ENCODE measurements at regions not wholly inside any gene's neighbourhood (a gene's known extent, or its start where the extent isn't known, plus 50 kb on each side); places are given as distances from the start of the nearest gene placed in this dataset.

DNA sequence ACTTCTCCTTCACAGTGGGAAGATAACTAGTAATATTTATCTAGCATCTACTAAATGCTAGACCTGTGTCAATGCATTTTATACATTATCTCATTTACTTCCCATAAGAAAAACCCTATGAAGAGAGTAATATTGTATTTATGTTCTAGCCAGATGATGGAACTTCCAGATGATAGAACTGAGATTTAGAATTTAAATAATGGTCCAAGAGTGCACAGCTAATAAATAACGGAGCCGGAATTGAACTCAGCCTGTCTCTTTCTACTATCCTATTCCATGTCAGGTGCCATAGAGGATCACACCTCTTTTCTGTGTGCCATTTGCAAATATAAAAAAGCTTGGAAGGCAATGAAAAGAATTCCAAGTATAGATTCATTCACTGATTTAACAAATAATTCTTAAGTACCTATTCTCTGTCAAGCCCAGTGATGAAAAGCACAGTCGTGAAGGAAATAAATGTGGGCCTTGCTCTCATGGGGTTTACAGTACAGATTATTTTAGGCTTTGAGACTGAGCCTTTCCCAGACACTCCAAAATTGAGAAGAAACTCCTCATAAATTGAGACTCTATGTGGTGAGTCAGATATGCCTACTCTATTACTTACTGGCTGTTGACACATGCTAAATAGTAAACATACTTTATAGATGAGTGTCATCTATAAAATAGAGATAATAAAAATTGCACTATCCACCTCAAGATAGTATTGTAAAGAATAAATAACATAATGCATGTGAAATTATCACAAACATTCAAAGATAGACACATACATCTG, 378.0 kb upstream of the PRMT6 start:
- Histone ChIP-seq H3K4me3 (ENCODE audit: low read depth, low read length) (no peak overlapping the region), H3K27ac (ENCODE audit: low read depth) (no peak overlapping the region), H3K36me3 (ENCODE audit: insufficient read depth) (no peaks in the 10 kb centered on the region), H3K4me1 (ENCODE audit: insufficient read depth) (no peaks in the 10 kb centered on the region)
- DNase-seq (ENCODE audit: extremely low spot score): no peak
- 65% methylated on average over 3 of the region's 3 CpGs for WGBS

DNA sequence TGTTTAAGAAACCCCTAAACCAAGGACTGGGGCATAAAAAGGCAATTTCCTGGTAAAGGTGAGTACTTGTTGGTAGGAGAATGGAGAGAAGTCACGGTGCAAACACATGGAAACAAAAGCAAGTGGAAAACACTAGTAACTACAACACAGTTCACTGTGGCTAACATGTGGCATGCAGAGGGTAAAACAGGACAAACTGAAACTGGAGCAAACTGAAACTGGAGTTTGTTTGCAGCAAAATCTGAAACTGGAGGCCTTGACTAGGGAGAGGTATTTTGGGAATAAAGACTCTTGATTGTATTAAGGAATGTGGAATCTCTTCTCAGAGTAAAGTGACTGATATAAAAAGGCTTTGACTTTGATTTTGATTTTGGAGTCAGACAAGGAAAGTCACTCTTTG, 376.3 kb upstream of the PRMT6 start:
- 85% methylated on average over 1 of the region's 1 CpG for WGBS
- Histone ChIP-seq H3K27ac (ENCODE audit: low read depth) (no peak overlapping the region), H3K4me3 (ENCODE audit: low read depth, low read length) (no peak overlapping the region)

DNA sequence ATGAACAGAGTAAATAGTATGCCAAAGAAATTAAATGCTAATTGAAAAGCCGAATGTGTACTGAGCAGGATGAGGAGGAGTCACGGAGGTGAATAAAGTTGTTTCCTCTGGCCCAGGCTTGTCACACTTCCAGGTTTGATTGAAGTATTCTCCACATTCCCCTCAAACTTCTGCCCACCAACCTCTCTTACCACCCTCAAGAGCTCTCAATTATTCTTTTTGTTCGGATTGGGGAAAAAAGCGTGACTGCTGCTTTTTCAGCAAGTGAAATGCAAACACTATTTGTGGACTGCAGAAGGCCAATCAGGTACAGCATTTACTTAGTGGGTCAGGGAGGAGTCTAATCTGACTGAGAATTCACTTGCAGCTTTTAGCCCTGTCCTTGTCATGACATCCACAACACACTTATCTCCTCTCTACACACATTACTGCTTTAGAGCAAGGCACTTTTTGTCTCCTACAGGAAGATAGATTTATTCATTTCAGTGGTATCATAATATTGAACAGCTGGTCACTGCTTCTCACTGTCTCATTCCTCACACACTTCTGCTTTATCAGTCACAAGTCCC, 375.6 kb upstream of the PRMT6 start:
- Histone ChIP-seq H3K36me3 (ENCODE audit: insufficient read depth) (no peaks in the 10 kb centered on the region), H3K4me1 (ENCODE audit: insufficient read depth) (no peaks in the 10 kb centered on the region), H3K4me3 (ENCODE audit: low read depth, low read length) (no peak overlapping the region), H3K27ac (ENCODE audit: low read depth) (no peak overlapping the region)
- no peak for DNase-seq (ENCODE audit: extremely low spot score)
- 76% methylated on average over 4 of the region's 4 CpGs for WGBS

More for the DNA sequence above, 376.3 kb upstream of the PRMT6 start:
- DNase-seq (ENCODE audit: extremely low spot score): no peak
- Histone ChIP-seq H3K4me1 (ENCODE audit: insufficient read depth) (no peaks in the 10 kb centered on the region), H3K36me3 (ENCODE audit: insufficient read depth) (no peaks in the 10 kb centered on the region)

DNA sequence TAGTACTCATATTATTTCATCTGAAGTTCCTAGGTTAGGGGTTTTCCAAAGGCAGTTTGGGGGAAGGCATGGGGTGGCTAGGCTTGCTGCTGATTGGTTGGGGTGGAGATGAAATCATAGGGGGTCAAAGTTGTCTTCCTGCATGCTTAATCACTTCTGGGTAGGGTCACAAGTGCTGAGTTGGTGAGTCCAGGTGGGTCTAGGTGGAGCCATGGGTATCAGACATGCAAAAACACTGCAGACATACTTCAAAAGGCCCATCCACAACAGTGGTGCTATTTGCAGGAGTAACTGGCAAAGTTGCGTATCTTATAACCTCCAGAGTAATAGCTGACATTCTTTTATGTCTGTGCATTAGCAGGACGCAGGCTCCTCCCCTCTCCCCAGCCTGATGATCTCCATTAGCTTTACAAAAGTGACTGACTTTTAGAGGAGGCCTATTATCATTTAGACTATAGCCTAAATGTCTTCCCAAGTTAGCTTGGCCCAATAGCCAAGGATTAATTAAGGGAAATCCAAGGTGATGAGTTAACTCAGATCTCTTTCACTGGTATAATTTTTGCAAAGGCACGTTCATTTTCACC, 374.4 kb upstream of the PRMT6 start:
- DNase-seq (ENCODE audit: extremely low spot score): no peak
- H3K4me1 ChIP-seq (ENCODE audit: insufficient read depth): no peaks in the 10 kb centered on the region
- no peak overlapping the region for H3K27ac ChIP-seq (ENCODE audit: low read depth)
- H3K4me3 ChIP-seq (ENCODE audit: low read depth, low read length): no peak overlapping the region
- 90% methylated on average over 3 of the region's 3 CpGs for WGBS
- H3K36me3 ChIP-seq (ENCODE audit: insufficient read depth): no peaks in the 10 kb centered on the region

DNA sequence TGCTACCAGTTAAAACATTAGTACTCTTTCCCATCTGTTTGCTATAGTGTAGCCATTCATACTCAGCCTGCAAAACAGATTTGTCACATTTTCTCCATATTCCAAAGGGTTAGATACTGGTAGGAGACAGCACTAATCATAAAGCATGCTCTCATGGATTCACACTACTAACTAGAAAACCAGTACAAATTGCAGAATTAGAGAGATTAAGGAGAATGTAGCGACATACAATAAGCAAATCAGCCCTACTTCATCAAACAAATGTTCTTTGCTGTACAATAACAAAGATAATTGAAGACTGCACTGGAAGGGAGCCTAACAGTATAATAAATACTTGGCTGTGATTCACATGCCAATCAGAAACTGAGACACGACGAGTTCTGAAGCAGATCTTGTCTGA, 368.0 kb upstream of the PRMT6 start:
- 38% methylated on average over 3 of the region's 3 CpGs for WGBS
- no peak for DNase-seq (ENCODE audit: extremely low spot score)
- H3K4me1 ChIP-seq (ENCODE audit: insufficient read depth): no peaks in the 10 kb centered on the region
- H3K36me3 ChIP-seq (ENCODE audit: insufficient read depth): no peaks in the 10 kb centered on the region
- no peak overlapping the region for H3K27ac ChIP-seq (ENCODE audit: low read depth)
- H3K4me3 ChIP-seq (ENCODE audit: low read depth, low read length): no peak overlapping the region

DNA sequence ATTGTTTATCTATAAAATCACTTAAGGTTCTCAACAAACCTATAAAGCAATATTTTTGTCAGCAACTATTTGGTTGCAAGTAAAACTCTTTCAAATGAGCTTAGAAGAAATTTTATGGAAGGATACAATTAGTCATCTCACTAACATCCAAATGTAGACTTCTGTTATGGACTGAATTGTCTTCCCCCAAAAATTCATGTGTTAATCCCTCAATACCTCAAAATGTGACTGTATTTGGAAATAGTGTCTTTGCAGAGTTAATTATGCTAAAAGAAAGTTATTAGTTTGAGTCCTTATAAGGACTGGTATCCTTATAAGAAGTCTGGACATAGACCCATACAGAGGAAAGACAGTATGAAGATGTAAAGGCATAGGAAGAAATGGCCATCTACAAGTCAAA, 357.8 kb upstream of the PRMT6 start:
- H3K27ac ChIP-seq (ENCODE audit: low read depth): no peak overlapping the region
- H3K36me3 ChIP-seq (ENCODE audit: insufficient read depth): no peaks in the 10 kb centered on the region
- H3K4me3 ChIP-seq (ENCODE audit: low read depth, low read length): no peak overlapping the region
- DNase-seq (ENCODE audit: extremely low spot score): no peak
- no peaks in the 10 kb centered on the region for H3K4me1 ChIP-seq (ENCODE audit: insufficient read depth)

DNA sequence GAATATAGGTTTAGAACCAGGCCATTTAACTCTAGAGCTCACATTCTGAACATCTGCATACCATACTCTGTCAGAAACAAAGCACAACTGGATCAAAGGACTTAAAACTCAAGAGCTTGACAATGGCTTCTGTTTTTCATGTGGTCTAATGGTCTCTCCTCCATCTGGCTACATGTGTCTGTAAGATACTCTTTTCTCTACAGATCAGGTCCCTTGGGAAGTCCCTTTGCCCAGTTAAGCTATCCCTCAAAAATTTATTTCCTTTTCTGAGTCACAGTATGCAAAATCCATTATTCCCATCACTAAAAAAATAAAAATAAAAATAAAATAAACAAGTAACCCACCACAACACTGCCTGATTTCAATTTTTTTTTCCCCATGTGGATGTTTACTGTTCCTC, 357.0 kb upstream of the PRMT6 start:
- Histone ChIP-seq H3K27ac (ENCODE audit: low read depth) (no peak overlapping the region), H3K4me1 (ENCODE audit: insufficient read depth) (no peaks in the 10 kb centered on the region), H3K4me3 (ENCODE audit: low read depth, low read length) (no peak overlapping the region), H3K36me3 (ENCODE audit: insufficient read depth) (no peaks in the 10 kb centered on the region)
- DNase-seq (ENCODE audit: extremely low spot score): no peak

DNA sequence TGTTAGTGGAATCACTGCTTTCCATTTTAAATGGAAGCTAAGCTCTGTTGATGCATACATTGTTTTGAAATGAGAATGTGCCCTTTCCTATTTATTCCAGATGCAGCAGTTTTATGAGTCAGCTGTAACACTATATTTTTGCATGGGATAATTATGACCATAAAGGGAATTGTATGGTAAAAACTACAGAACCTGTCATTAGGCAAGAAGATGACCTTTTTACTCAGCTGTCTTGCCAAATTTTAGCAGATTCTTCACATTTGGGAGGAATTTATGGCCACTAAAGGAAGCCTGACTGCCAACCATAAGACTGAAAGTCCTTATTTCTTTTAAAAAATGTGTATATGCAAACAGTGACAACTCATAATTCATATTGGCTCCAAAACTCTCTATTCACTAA, 356.3 kb upstream of the PRMT6 start:
- Histone ChIP-seq H3K4me3 (ENCODE audit: low read depth, low read length) (no peak overlapping the region), H3K4me1 (ENCODE audit: insufficient read depth) (no peaks in the 10 kb centered on the region), H3K27ac (ENCODE audit: low read depth) (no peak overlapping the region), H3K36me3 (ENCODE audit: insufficient read depth) (no peaks in the 10 kb centered on the region)
- no peak for DNase-seq (ENCODE audit: extremely low spot score)

DNA sequence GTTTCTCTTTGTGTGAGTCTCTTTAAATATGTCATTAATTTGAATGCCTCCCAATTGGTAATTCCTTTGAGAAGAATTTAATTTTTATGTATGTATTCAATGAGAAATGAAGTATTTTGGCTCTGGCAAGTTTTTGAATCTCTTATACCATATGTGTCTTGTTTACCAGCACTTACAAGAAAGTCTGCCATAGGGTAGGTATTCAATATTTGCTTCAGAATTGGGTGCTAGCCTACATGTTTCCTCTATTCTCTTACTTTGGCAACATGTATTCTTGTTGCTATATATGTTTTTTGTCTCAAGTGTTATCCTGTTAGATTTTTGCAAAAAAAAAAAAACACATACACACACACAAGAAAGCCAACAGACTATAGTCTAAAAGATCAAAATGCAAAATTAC, 350.5 kb upstream of the PRMT6 start:
- no peak for DNase-seq (ENCODE audit: extremely low spot score)

DNA sequence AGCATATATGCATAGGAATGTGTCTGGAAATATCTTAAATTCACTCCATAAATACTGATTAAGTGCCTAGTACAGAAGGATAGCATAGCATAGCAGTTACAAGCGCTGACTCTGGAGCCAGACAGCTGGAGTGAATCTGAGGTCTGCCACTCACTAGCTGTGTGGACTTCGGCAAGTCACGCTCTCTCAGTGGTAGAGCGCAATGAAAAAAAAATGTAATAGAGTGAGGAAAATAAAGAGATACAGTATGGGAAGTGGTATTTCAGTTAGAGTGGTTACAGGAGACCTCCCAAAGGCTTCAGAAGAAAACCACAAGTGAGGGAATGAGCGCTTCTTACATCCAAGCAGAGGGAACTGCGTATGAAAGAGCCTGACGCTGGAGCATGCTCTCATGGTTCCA, 338.9 kb upstream of the PRMT6 start:
- DNase-seq (ENCODE audit: extremely low spot score): no peak
- Histone ChIP-seq H3K4me1 (ENCODE audit: insufficient read depth) (no peaks in the 10 kb centered on the region), H3K27ac (ENCODE audit: low read depth) (no peak overlapping the region), H3K36me3 (ENCODE audit: insufficient read depth) (no peaks in the 10 kb centered on the region), H3K4me3 (ENCODE audit: low read depth, low read length) (no peak overlapping the region)
- WGBS: 75% methylated on average over 7 of the region's 7 CpGs

More for the DNA sequence above, 350.5 kb upstream of the PRMT6 start:
- Histone ChIP-seq H3K36me3 (ENCODE audit: insufficient read depth) (no peaks in the 10 kb centered on the region), H3K4me3 (ENCODE audit: low read depth, low read length) (no peak overlapping the region), H3K27ac (ENCODE audit: low read depth) (no peak overlapping the region), H3K4me1 (ENCODE audit: insufficient read depth) (no peaks in the 10 kb centered on the region)

DNA sequence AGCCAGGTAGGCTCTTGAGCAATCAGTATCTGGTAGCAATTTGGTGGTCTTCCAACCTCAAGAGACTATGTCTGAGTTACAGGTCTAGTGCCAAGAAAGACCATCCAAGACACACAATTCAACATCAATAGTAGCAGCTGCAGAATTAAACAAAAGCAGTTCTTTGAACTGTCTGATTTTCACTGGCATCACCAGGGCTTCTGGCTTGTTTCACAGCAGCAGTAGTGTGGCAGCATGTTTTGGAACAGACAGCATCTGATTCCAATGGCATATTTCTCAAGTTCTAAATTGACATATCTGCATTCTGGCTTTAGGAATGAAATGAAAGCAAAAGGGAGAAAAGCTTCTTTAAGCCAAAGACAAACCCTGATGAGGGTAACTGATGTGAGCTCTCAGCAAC, 334.7 kb upstream of the PRMT6 start:
- Histone ChIP-seq H3K4me1 (ENCODE audit: insufficient read depth) (no peaks in the 10 kb centered on the region), H3K4me3 (ENCODE audit: low read depth, low read length) (no peak overlapping the region), H3K27ac (ENCODE audit: low read depth) (no peak overlapping the region), H3K36me3 (ENCODE audit: insufficient read depth) (no peaks in the 10 kb centered on the region)
- no peak for DNase-seq (ENCODE audit: extremely low spot score)

DNA sequence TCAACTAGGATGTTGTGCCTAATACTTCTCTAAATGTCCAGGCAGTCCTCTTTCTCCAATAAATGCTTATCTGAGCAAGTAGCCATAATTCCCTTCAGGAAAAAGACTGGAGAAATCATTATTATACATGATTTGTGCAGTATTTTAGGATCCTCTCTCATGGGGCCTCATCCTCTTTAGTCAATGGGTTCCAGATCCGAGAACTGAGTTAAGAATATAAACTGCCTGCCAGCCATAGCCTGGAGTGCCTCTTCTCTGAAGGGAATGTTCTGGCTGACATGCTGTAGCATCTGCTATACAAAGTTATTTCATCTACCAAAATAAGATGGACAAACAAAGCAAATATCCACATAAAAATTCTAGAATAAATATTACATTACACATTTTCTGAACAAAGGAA, 334.0 kb upstream of the PRMT6 start:
- H3K4me3 ChIP-seq (ENCODE audit: low read depth, low read length): no peak overlapping the region
- H3K36me3 ChIP-seq (ENCODE audit: insufficient read depth): no peaks in the 10 kb centered on the region
- 28% methylated on average over 1 of the region's 1 CpG for WGBS
- no peak overlapping the region for H3K27ac ChIP-seq (ENCODE audit: low read depth)
- no peak for DNase-seq (ENCODE audit: extremely low spot score)
- no peaks in the 10 kb centered on the region for H3K4me1 ChIP-seq (ENCODE audit: insufficient read depth)

DNA sequence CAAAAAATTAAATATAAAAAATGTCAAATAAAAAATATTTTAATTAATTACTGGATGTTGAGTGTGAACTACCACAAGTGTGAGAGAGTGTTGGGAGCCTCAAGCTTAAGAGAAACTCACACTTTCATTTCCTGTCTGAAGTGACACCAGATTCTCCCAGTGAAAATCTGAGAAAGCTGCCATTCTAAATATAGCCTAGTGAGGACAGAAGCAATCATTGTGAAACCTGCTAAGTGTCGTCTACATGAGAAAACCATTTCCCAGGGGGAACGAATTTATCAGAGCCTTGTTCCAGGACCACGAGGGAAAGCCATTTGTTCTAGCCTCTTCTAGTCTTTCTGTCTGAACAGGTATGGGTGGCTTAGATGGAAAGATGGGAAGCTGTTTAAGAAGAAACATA, 329.3 kb upstream of the PRMT6 start:
- Histone ChIP-seq H3K4me3 (ENCODE audit: low read depth, low read length) (no peak overlapping the region), H3K4me1 (ENCODE audit: insufficient read depth) (no peaks in the 10 kb centered on the region), H3K27ac (ENCODE audit: low read depth) (no peak overlapping the region), H3K36me3 (ENCODE audit: insufficient read depth) (no peaks in the 10 kb centered on the region)
- DNase-seq (ENCODE audit: extremely low spot score): no peak
- 49% methylated on average over 3 of the region's 3 CpGs for WGBS

DNA sequence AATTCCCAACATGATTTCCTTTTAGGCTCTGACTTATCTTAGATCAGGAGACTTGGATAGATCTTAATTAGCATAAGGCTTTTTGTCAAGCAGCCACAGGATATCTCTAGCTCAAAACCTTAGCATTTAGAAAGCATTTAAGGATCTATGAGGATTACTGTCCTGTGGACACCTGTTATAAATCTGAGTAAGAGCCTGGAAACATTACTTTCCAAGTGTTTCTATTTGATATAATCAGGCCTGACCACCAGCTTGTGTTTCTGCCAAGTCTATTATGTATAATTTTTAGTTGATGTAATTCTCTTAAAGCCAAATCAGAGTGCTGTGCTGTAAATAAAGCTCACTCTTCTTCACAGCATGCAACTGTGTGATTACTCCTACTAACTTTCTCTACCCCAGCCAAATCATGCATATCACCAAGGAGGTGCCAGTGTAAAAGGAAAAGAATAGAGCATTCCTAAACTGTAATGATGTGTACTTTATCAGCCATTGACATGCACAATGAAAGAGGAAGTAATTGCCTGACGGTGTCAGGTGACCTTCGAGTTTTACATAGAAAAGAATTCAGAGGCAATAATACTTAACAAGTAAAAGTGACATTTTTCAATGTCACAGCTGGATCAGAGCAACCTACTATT, 309.9 kb upstream of the PRMT6 start:
- Histone ChIP-seq H3K4me1 (ENCODE audit: insufficient read depth) (no peaks in the 10 kb centered on the region), H3K4me3 (ENCODE audit: low read depth, low read length) (no peak overlapping the region), H3K36me3 (ENCODE audit: insufficient read depth) (no peaks in the 10 kb centered on the region), H3K27ac (ENCODE audit: low read depth) (no peak overlapping the region)
- DNase-seq (ENCODE audit: extremely low spot score): peak; percentile 21
- WGBS: 24% methylated on average over 2 of the region's 2 CpGs

All from urinary bladder (tissue), 3 donors.